ENCODE measurements at regions not wholly inside any gene's neighbourhood (a gene's known extent, or its start where the extent isn't known, plus 50 kb on each side); places are given as distances from the start of the nearest gene placed in this dataset.

DNA sequence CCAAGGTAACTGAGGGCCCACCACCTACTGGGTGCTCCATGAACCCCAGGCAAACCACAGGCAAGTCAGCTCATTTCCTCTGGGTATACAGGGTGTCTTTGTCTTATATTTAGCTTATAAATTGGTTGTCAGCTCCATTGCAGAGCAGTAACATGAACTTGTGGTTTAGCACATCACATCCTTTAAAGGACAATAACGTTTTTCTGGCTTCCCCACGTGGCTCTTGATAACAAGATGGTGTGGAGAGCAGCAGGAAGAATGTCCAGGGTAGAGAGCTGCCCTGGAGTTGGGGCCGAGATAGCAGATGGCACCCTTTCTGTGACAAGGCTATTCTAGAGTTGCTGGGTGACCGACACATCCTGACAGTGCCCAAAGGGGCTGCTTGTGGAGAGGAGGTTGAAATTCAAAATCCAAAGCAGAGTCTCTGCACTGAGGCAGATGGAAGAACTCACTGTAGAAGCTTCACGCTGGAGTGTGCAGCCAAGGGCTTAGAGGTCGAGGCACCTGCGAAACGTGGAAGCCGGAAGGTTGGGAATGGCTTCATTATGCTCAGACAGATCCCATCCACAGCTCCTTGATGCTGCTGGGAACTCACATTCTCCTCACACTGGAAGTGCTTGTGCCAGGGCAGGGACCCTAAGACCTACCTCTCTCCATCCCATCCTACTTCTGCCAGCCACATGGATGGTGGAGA is 133.0 kb upstream of the FRY start:
- DNase-seq, result no peak

DNA sequence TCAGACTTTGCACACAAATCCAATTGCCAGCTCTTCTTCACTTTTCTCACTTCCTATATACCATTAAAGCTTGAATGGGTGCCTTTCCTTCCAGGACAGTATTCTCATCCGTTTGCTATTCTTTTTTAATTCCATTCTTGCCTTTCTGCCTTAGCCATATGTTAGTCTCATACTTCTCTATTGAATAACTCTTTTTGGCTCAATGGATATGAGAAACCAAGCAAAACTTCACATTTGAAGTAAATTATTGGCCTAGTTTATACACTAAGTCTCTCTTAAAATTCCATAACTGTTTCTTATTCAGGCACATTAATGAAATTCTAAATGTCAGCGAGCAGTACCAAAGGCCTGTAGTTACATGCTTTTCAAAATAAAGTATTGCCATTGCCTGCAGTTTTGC is 129.6 kb upstream of the FRY start:
- DNase-seq, result no peak

DNA sequence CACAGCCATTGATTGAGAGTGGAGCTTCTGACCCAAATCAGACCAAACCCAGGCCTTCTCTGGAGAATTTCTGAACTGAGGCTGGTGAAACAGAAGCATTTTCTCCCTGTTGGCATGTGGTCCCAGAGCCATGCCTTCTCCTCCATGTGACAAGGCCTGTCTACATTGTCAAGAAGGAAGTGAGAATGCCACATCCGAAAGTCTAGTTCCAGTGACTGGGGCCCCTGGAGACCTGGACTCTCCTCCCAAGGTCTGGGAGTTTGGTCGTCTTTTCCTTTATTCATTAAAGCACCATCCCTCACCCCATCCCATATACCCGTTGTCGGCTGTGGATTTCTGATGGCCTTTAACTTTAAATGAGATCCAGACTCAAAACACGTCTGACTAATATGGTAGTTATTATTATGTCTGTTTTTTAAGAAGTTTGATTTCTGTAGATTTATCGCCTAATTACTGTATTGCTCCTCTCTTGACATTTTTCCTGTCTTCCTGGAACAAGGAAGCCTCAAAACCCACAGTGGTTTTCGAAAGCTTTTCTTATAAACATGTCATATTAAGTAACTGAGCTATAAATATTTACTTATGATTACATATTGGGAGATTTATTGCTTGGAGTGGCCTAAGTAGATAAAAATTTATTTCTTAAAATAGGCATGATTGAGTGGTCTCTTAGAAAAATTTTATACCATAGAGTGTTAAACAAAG is 128.3 kb upstream of the FRY start:
- DNase-seq, result no peak

DNA sequence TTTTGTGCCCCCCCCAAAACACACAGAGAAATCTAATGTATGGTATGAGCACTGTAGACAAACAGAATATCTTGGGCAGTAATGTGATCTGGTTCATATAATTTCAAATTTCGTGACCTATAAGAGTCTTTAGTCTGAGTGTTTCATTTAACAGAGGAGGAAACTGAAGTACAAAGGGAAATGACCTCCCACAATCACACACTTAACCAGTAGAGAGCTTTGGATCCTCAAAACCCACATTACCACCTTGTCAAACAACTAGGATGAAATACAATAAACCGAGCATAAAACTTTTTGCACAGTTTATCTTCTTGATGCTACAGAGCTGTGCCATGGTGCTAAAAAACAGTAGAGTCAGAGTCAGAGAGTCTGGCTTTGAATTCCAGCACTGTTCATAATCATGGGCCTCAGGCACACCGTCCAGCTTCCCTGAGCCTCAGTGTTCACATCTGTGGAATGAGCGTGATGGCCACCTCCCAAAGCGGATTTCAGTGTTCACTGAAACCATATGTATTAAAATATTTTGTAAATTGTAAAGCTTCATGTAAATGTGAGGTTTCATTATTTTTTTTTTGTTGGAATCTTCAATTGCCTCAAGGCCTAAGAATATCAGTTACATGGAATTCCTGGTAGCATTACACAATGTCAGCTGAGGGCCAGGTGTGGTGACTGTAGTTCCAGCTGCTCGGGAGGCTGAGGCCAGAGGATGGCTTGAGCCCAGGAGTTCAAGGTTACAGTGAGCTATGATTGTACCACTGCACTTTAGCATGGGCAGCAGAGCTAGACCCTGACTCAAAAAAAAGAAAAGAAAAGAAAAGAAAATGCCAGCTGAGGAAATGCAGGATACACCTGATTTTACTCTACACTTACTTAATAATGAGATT is 126.4 kb upstream of the FRY start:
- DNase-seq, result no peak

DNA sequence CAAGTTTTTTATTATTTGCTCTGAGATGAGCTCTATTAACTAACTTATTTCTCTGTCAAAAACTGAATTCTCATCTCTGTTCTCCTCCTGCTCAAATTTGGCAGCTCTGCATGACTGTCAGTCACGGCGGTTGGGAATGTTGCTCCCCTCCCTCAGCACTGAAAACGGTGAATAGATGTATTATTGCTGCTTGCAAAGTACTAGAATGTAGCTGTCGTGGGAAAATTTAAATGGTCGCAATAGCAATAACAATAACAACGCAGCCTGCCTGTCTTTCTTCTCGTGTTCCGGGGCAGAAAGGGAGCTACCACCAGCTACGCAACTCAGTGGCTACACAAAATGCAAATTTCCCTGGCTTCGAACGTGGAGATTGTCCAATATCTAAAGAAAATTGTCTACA is 125.6 kb upstream of the FRY start:
- no peak for DNase-seq

DNA sequence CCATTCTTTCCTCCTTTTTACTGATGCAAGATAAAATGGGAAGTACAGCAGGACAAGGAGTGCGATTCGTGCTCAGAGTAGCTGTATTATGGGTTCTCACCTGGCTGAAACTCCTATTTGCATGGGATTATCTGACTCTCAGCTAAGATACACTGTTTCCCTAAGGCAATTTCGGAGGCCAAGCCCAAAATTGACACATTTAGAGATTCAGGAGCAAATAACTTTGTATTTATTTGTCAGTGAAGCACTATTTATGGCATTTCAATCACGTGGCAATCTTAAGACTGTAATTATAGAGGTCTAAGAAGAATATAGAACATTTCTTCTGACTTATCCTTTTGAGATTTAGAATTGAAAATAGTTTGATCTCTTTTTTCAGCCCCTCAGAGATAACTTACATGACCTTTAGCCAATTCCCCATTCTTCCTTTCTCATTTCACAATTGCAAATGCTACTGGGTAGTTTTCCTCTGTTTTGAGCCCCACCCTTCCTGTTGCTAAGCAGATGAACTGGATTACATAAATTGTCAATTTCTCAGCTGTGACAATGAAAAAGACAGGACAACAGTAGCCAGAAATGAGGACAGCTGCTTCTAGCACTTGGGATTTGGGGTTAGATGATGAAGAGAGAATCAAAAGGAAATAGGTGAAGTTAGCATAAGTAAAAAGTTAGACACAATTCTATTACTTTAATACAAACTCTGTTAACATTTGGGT is 122.7 kb upstream of the FRY start:
- no peak for DNase-seq

DNA sequence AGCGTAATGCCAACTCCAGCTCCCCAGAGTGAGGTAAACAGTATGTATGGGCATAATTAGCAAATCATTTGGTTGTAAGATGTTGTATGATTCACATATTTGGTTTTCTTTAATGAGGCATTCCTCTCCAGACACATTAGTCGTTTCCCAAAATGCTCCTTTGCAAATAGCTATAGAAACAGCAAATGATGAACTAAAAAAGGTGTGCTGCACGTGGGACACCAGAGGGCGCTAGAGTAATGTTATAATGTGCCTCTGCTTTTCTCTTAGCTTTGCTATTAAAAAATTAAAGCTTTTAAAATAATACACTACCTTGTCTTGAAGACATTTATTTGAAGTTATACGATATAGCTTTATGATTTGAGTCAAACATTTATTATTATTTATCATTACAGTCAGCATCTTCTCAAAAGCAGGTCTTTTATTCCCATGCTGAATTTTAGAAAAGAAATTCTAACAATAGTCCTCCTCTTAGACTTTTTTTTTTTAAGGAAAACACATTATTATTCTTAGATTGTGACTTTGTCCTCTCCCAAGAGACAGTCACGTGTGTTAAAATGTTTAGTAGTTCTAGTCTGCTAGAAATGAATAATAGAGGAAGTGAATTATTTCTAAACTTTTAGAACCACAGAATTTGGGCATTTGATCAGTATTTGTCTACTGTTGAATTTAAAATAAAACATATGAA is 121.6 kb upstream of the FRY start:
- peak; percentile 54 for DNase-seq

DNA sequence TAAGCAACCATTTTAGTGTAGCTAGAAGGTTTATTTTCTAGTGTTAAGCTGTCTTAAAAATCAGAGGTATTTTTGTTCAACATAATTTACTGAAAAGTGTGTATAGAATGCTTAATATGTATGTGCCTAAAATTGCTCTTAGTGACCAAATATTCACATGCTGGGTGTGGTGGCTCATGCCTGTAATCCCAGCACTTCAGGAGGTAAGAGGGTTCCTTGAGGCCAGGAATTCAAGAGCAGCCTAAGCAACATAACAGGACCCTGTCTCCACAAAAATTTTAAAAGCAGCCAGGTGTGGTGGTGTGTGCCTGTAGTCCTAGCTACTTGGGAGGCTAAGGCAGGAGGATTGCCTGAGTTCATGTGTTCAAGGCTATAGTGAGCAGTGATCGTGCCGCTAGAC is 120.9 kb upstream of the FRY start:
- DNase-seq, result no peak

DNA sequence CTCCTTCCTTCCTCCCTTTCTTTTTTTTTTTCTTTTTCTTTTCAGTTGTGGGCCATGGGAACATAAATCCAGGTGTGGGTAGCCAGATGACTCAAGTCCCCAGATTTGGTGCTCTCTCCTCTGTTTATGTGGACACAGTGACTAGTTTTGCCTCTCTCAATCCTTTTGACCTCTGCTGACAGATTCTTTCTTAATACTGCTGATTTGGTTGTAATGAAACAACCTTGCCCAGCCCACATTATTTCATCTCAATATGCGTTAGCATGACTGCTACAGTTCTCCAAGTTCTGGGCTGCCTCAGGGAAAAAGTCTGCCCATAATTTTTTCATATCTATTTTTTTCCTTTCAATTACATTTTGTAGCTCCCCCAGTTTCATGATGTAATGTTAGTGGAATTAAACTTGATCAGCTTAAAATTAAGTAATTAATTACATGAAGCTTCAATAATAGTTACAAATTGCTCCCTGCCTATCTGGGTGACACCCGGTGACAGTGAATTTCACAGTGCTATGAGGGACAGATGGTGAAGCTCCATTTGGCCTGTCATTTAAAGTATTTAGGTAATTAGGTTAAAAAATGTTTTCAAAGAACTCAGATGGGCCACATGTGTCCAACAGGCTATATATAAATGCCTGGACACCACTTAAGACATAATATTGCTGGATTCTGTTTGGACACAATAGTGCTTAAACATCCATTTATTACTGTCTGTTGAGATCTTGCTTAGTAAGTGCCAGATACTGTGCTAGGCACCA is 118.8 kb upstream of the FRY start:
- no peak for DNase-seq

DNA sequence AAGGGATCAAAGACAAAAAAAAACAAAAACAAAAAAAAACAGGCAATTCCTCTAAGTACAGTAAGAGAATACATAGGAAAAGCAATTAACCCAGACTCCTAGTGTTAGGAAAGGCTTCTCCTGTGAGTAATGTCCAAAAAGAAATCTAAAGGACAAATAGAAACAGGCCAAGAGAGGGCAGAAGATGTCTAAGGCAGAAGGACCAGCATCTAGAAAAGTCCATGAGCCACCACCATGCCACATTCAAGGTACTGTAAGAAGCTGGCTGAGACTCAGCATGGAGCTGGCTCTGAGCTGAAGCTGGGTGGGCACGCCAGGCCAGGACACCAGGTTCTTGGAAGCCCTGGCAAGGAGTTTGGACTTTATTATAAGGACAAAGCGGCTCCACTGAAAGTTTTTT is 118.1 kb upstream of the FRY start:
- no peak for DNase-seq

DNA sequence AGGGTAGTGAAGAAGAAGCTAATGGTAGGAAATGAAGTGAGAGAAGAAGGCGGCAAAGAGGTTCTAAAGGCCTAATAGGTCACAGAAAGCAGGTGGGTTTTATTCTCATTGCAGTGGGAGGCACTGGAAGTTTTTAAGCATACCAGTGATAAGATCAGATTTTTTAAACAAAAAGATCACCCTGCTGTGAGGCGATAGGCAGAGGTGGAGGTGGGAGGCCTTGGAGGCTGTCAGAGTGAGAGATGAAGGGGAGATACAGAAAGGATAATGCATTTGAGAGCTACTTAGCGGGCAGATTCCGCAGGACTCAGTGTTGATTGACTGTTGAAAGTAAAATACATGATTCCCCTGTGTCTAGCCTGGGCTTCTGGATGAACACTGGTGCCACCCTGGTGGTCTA is 116.7 kb upstream of the FRY start:
- DNase-seq, result no peak

DNA sequence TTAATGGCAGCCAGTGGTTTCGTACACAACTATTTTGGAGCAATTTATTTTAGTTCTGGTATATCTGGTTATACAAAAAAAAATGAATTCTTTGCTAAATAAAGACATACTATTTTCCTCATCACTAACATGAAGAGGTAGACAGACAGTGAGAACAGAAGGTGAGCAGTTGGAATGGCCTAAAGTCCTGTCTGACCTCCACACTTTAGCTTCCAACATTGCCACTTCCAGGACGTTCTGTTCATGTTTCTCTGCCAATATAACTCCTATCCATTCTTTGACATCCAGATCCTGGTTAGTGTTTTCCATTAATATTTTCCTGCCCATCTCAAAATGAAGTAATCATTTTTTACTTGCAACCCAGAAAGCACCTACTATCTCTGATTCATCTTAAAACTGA is 112.9 kb upstream of the FRY start:
- DNase-seq, result no peak

DNA sequence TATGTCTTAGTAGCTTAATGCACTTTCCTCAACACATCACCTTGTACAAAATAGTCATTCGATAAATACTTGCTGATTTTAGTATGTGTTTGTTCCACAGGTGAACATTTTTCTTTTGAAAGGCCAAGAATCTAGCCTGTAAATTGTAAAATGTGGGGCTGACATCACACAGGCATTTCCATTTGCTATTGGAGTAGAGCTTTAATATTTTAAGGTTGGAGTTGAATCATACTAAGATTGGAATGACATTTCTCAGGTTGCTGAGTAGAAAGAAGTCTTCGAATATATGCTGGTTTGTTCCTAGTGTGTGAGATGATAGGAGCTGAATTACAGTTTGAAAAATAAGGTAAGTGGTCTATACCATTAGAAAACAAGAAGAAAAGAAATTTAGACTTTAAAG is 112.3 kb upstream of the FRY start:
- DNase-seq, result no peak

DNA sequence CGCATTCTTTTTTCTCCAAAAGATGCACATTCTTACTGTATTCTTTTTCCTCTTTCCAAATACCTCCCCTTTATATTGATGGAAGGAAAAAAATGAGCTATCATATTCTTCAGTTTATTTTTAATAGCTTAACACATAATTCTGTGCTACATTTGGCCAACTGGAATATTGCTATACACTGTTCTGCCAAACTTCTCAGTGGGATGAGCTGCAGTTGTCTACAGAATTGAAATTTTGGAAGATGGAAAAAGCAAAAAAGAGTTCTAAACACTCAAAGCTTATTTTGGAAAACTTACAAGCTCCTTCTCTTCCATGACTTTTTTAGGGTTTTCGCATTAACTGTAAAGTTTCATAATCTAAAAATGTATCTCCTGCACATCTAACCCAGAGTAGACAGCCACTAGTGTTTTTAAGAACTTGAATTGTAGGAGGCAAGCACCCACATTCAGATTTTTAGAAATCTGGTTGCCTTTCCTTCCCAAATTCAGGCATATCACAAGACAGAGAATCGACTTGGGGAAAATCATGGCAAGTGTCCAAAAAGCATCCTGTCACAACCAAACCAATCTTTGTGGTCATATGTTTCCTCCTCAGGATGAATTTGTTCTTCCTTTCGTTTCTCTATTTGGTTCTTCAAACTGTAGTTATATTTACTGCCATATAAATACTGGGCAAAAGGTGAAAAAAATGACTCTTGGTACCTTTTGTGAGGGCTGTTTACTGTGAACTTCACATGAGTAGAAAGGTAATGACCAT is 111.4 kb upstream of the FRY start:
- no peak for DNase-seq

DNA sequence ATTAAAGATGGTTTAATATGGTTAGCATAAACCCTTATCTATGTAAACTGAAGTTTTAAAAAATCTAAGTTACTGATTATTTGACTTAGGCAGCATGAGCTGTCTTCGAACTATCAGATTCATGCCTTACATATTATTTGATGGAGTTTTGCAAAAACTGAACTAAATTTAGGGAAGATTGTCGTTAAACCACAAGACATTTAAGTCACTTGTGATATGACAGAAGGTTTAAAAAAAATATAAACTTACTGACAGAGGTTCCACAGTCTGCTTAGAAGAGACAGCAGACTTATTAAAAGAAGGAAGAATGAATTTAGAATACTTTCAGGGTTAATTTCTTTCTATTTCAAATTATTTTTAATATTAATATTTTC is 110.9 kb upstream of the FRY start:
- DNase-seq, result no peak

DNA sequence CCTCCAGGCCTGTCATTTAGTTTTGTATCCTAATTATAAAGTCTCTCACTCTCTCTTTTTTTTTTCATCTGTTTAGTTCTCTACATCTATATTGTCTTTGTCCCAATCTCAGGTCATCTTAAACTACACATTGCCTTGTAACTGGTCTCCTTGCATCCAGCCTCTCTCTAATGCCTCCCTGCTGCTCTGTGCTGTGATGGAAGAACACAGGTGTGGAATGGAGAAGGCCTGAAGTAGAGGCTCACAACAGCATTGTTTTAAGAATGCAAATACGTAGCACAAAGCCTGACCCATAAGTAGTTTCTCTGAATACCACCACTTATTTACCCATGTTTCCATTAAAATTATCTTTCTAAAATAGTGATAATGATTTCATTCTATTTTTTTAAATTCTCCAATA is 108.8 kb upstream of the FRY start:
- no peak for DNase-seq

DNA sequence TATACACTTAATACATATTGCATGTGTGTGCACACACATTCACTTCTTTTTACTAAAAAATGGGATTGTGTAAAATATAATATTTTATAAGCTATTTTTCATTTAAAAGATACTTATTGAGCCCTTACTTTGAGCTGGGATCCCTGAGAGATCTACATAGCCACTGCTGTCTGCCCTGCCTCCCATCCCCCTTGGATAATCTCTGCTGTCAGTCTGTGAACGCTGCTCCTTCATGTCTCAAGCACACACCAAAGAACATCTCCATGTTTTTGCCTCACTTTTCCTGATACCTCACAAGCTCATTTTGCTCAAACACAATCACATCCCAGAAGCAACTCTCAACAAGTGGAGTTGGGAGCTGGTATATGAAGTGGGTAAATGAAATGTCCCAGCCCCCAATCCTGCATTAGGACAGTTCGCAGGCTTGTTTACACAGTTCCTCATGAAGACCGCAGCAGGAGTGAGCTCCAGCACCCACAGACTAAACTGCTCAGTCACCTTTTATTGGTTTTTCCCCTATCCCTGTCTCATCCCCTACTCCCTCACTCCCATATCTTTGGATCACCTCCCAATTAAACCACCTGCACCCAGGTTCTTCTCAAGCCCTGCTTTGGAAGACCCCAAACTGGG is 108.3 kb upstream of the FRY start:
- DNase-seq, result no peak

DNA sequence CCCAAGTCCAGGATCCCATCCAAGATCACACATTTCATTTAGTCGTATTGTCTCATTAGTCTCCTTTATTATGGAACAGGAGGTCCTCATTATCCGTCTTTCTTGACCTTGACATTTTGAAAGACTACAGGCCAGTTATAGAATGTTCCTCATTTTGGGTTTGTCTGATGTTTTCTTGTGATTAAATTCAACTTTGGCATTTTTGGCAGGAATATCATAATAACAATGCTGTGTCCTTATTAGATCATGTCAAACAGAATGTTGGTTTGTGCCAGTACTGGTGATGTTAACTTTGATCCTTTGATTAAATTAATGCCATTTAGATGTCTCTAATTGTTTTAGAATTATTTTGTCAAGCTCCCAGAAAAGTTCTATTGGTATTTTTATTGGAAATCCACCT is 106.5 kb upstream of the FRY start:
- no peak for DNase-seq

DNA sequence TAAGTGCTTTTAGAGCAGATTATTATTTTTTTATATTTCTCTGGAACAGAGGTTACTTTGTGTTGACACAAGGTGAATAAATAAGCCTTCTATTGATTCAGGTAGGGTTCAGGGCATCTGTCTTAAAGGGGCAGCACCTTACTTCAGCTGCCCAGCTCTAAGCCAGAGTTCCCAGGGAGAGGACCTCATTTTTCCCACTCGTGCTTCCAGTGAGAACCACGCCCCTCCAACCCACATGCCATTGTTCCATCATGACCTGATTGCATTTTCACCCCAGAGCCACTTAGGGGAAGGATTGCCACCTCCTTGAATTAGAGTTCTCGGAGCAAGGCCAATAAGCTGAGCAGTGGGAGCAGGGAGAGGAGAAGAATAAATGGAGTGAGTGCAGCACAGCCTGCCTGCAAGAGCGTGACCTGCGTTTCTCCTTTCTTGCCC is 104.3 kb upstream of the FRY start:
- DNase-seq, result no peak

DNA sequence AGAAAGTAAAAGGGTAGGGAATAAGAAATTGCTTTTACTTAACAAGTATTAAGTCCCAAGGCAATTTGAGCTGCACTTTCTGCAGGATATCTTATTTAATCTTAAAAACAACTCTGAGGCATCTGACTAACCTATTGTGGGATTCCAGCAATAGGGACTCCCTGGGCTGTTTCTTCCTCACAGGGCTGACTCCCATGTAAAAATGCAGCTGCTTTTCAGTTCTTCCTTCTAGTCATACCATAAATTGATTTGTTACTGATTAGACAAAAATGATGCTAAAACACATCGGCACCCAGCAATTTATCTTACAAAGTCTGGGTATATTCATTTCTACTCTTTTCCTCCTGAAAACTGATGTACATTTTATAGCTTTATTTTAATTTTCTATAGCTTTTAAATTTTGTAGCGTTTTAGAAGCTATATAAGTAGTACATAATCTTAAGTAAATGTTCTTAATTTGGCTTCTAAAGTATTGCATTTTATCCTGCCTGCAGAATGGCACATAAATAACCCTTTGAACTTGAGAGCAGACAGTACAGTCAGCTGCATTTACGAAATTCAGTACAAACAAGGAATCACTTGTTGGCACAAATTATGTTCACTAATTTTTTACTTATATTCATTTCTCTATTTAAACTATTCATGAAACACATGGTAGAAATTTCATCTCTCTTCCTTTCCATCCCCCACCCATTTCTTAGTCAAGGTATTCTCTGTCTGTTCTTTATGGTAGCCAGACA is 102.4 kb upstream of the FRY start:
- no peak for DNase-seq
